OCI-LY1 (cell line): ENCODE measurements at regions not wholly inside any gene's neighbourhood (a gene's known extent, or its start where the extent isn't known, plus 50 kb on each side); places are given as distances from the start of the nearest gene placed in this dataset.

ENCODE experiments used
- H2AFZ ChIP-seq: fragments of 200-600 bp; sonication (generic), shearing (Covaris generic); 2 replicates; pipeline ENCODE4 v1.6.0; 2014; ENCODE audit warnings: antibody characterized with exemption, mild to moderate bottlenecking, low read length
- H3F3A ChIP-seq: fragments of 200-600 bp; sonication (generic), shearing (Covaris generic); 2 replicates; pipeline ENCODE4 v1.6.0; 2014; ENCODE audit warnings: mild to moderate bottlenecking, antibody characterized with exemption, low read length, moderate library complexity; ENCODE audit not compliant: insufficient read depth
- H3K27ac ChIP-seq: fragments of 200-600 bp; sonication (generic); 2 replicates; pipeline ENCODE4 v1.5.1; 2014; ENCODE audit warnings: low read length, mixed run types, mild to moderate bottlenecking, low read depth; ENCODE audit not compliant: poor library complexity, severe bottlenecking
- H3K27me3 ChIP-seq: fragments of 200-600 bp; sonication (generic); 2 replicates; pipeline ENCODE4 v1.6.0; 2014; ENCODE audit warnings: antibody characterized with exemption, mild to moderate bottlenecking, low read length, moderate library complexity; ENCODE audit not compliant: insufficient read depth
- H3K36me3 ChIP-seq: fragments of 200-600 bp; sonication (generic); 2 replicates; pipeline ENCODE4 v1.6.1; 2014; ENCODE audit warnings: mild to moderate bottlenecking, antibody characterized with exemption, low read length, moderate library complexity, mixed read lengths; ENCODE audit not compliant: insufficient read depth
- H3K4me1 ChIP-seq: fragments of 200-600 bp; sonication (generic); 2 replicates; pipeline ENCODE4 v1.5.1; 2014; ENCODE audit warnings: mild to moderate bottlenecking, low read length, moderate library complexity; ENCODE audit not compliant: insufficient read depth, severe bottlenecking
- H3K4me2 ChIP-seq: fragments of 200-600 bp; sonication (generic), shearing (Covaris generic); 2 replicates; pipeline ENCODE4 v1.6.1; 2014; ENCODE audit warnings: low read length
- H3K4me3 ChIP-seq: fragments of 200-600 bp; sonication (generic); 2 replicates; pipeline ENCODE4 v1.5.1; 2014; ENCODE audit warnings: low read length, low read depth, mild to moderate bottlenecking, mixed read lengths; ENCODE audit not compliant: poor library complexity, severe bottlenecking
- H3K79me2 ChIP-seq: fragments of 200-600 bp; shearing (Covaris generic); 2 replicates; pipeline ENCODE4 v1.6.1; 2016; ENCODE audit warnings: mixed run types, low read length, mixed read lengths; ENCODE audit not compliant: insufficient read depth
- H3K9ac ChIP-seq: fragments of 200-600 bp; sonication (generic), shearing (Covaris generic); 2 replicates; pipeline ENCODE4 v1.6.1; 2014; ENCODE audit warnings: mild to moderate bottlenecking, low read length, mixed read lengths
- H3K9me2 ChIP-seq: fragments of 200-600 bp; sonication (generic), shearing (Covaris generic); 2 replicates; pipeline ENCODE4 v1.6.1; 2014; ENCODE audit warnings: low read depth, mild to moderate bottlenecking, low read length, mixed read lengths
- H3K9me3 ChIP-seq: fragments of 200-600 bp; shearing (Covaris generic); 2 replicates; pipeline ENCODE4 v1.6.1; 2014; ENCODE audit warnings: low read length, mixed read lengths
- H4K20me1 ChIP-seq: fragments of 200-600 bp; sonication (generic), shearing (Covaris generic); 2 replicates; pipeline ENCODE4 v1.6.0; 2016; ENCODE audit warnings: mild to moderate bottlenecking, low read length; ENCODE audit not compliant: insufficient read depth
- CTCF ChIP-seq: fragments of 200-600 bp; sonication (generic), shearing (Covaris generic); IDR thresholded peaks from 2 replicates; pipeline ENCODE4 v1.5.1; 2017; ENCODE audit warnings: mild to moderate bottlenecking, antibody characterized with exemption, low read length, moderate library complexity, mixed read lengths
- EZH2 ChIP-seq: fragments of 200-600 bp; sonication (generic), shearing (Covaris generic); IDR thresholded peaks from 2 replicates; pipeline ENCODE4 v1.8.0; 2017; ENCODE audit warnings: borderline replicate concordance, mixed run types, mild to moderate bottlenecking, antibody characterized with exemption, low read length, moderate library complexity, mixed read lengths

- Histone ChIP-seq H3K27me3 (no peaks in the 10 kb centered on the region), H3F3A (no peaks in the 10 kb centered on the region), H2AFZ (no peak overlapping the region)
These were observed 291.5 kb downstream of the SP3 start for GRCh38 chr2:173673640-173674039.

DNA sequence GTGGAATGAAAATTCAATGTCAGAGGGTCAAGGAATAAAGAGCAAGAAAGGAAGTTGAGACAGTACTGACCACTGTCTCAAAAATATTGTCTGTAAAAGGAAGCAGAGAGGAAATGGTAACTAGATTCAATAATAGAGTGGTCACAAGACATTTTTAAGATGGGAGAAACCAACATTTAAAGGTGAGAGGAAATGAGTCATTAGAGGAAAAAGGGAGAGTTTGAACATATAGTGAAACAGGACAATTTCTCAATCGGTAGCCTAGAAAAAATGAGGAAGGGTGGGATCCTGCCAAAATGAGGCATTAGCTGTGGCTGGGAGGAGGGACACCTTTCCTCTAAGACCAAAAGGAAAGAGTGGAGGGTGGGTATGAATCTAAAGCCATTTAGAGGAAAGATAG lies 288.5 kb downstream of the SP3 start:
- no peaks in the 10 kb centered on the region for H4K20me1 ChIP-seq
- no peaks in the 10 kb centered on the region for H3K79me2 ChIP-seq
- H3F3A ChIP-seq = no peaks in the 10 kb centered on the region
- no peaks in the 10 kb centered on the region for H3K27me3 ChIP-seq
- H3K36me3 ChIP-seq = no peaks in the 10 kb centered on the region
- no peaks in the 10 kb centered on the region for H3K9me3 ChIP-seq
- no peak overlapping the region for H3K4me3 ChIP-seq
- H3K9ac ChIP-seq = no peak overlapping the region
- no peak overlapping the region for H3K27ac ChIP-seq
- H3K4me1 ChIP-seq = no peaks in the 10 kb centered on the region
- H3K9me2 ChIP-seq = no peaks in the 10 kb centered on the region
- no peak for TF ChIP-seq EZH2
- H3K4me2 ChIP-seq = no peak overlapping the region
- H2AFZ ChIP-seq = no peak overlapping the region

More at GRCh38 chr2:173673640-173674039, 291.5 kb downstream of the SP3 start:
- H3K36me3 ChIP-seq = no peaks in the 10 kb centered on the region
- H4K20me1 ChIP-seq = no peaks in the 10 kb centered on the region
- no peaks in the 10 kb centered on the region for H3K9me2 ChIP-seq
- no peaks in the 10 kb centered on the region for H3K9me3 ChIP-seq
- H3K4me1 ChIP-seq = no peaks in the 10 kb centered on the region
- H3K9ac ChIP-seq = no peak overlapping the region
- H3K79me2 ChIP-seq = no peaks in the 10 kb centered on the region
- no peak for TF ChIP-seq EZH2
- no peak for TF ChIP-seq CTCF
- H3K4me2 ChIP-seq = no peak overlapping the region
- no peak overlapping the region for H3K27ac ChIP-seq
- no peak overlapping the region for H3K4me3 ChIP-seq

DNA sequence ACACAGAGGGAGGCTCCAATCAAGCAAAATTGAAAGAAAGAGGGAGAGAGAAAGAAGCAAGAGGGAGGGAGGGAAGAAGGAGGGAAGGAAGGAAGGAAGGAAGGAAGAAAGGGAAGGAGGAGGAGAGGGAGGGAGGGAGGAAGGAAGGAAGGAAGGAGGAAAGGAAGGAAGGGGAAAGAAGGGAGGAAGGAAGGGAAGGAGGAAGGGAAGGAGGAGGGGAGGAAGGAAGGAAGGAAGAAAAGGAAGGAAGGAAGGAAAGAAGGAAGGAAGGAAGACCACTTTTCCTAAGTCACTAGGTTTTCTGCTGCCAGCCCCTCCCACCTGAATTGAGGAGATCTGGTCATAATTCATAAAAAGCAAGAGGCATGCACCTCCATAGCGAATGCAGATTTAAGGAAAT lies 287.0 kb downstream of the SP3 start:
- Histone ChIP-seq H3K27me3 (no peaks in the 10 kb centered on the region), H3K79me2 (no peaks in the 10 kb centered on the region), H3K4me1 (no peaks in the 10 kb centered on the region), H3F3A (no peaks in the 10 kb centered on the region), H4K20me1 (no peaks in the 10 kb centered on the region), H3K9me2 (no peaks in the 10 kb centered on the region), H3K9me3 (no peaks in the 10 kb centered on the region), H3K4me2 (no peak overlapping the region), H3K4me3 (no peak overlapping the region), H2AFZ (no peak overlapping the region), H3K27ac (no peak overlapping the region), H3K9ac (no peak overlapping the region), H3K36me3 (no peaks in the 10 kb centered on the region)
- TF ChIP-seq EZH2 = no peak
- no peak for TF ChIP-seq CTCF

GRCh38 chr2:173680574-173680973 lies 284.6 kb downstream of the SP3 start:
- Histone ChIP-seq H3K4me3 (no peak overlapping the region), H3K79me2 (no peaks in the 10 kb centered on the region), H3K27me3 (no peaks in the 10 kb centered on the region), H2AFZ (no peak overlapping the region), H4K20me1 (no peaks in the 10 kb centered on the region), H3K4me2 (no peak overlapping the region), H3K36me3 (no peaks in the 10 kb centered on the region), H3F3A (no peaks in the 10 kb centered on the region), H3K9ac (no peak overlapping the region), H3K9me2 (no peaks in the 10 kb centered on the region), H3K4me1 (no peaks in the 10 kb centered on the region), H3K27ac (no peak overlapping the region), H3K9me3 (no peaks in the 10 kb centered on the region)
- TF ChIP-seq CTCF (no peak), EZH2 (no peak)
